Keratinocyte (primary cell): ENCODE measurements at regions not wholly inside any gene's neighbourhood (a gene's known extent, or its start where the extent isn't known, plus 50 kb on each side); places are given as distances from the start of the nearest gene placed in this dataset.

ENCODE experiments used
- CTCF ChIP-seq, 3 experiments: IDR thresholded peaks in 1 of 3; conservative IDR thresholded peaks in 1 of 3; optimal IDR thresholded peaks in 1 of 3; 2 replicates in 2 of 3; 3 replicates in 1 of 3; pipeline versions ENCODE3 to v1.5.1; 2011; ENCODE audit warnings: low read length in 3 of 3, mild to moderate bottlenecking in 3 of 3, moderate library complexity in 2 of 3, control low read depth in 1 of 3, inconsistent platforms in 1 of 3; ENCODE audit not compliant: insufficient read depth in 2 of 3; ENCODE audit errors: extremely low read depth in 1 of 3
- EZH2 ChIP-seq: IDR thresholded peaks from one replicate; pipeline ENCODE4 v1.6.1; 2012; ENCODE audit warnings: inconsistent platforms, mild to moderate bottlenecking, low read length, moderate library complexity

- TF ChIP-seq EZH2 (no peak), CTCF (optimal IDR thresholded peaks at IDR 0.05 in 1 of 3, IDR thresholded peaks at IDR 0.05 in 1 of 3, conservative IDR thresholded peaks at IDR 0.05 in 1 of 3; ENCODE audit: extremely low read depth in 1 of 3, insufficient read depth in 2 of 3, low read length in 3 of 3) (no peak)
Measured at GRCh38 chr4:125836597-125837195, 521.9 kb downstream of the FAT4 start.
